Liver (tissue), 8 donors: ENCODE measurements at regions not wholly inside any gene's neighbourhood (a gene's known extent, or its start where the extent isn't known, plus 50 kb on each side); places are given as distances from the start of the nearest gene placed in this dataset.

Experiments used
- DNase-seq: peaks from one replicate; pipeline ENCODE4 v3.0.0-alpha.2; 2017; ENCODE audit warnings: low spot score
- H3K27ac ChIP-seq, 2 donors: one replicate each; pipeline ENCODE4 v1.7.0; 2013; ENCODE audit warnings: inconsistent platforms in 2 of 2, low read length in 2 of 2, control low read depth in 1 of 2, low read depth in 1 of 2, mild to moderate bottlenecking in 1 of 2
- H3K27me3 ChIP-seq, 4 donors: one replicate each; pipeline versions ENCODE4 v1.6.1 to v1.7.0; 2013; ENCODE audit warnings: low read length in 3 of 4, inconsistent platforms in 1 of 4, mild to moderate bottlenecking in 1 of 4, moderate library complexity in 1 of 4; ENCODE audit not compliant: control insufficient read depth in 4 of 4, insufficient read depth in 4 of 4
- H3K36me3 ChIP-seq, 4 donors: one replicate each; pipeline versions ENCODE4 v1.6.1 to v1.7.0; 2013; ENCODE audit warnings: low read length in 3 of 4, mild to moderate bottlenecking in 3 of 4, low read depth in 1 of 4, moderate library complexity in 1 of 4; ENCODE audit not compliant: control insufficient read depth in 4 of 4, insufficient read depth in 3 of 4
- H3K4me1 ChIP-seq, 4 donors: one replicate each; pipeline versions ENCODE4 v1.6.1 to v1.7.0; 2013; ENCODE audit warnings: low read length in 3 of 4, mild to moderate bottlenecking in 3 of 4, moderate library complexity in 1 of 4; ENCODE audit not compliant: control insufficient read depth in 4 of 4, insufficient read depth in 4 of 4
- H3K4me3 ChIP-seq, 3 donors: one replicate each; pipeline versions ENCODE4 v1.6.1 to v1.7.0; 2013; ENCODE audit warnings: low read length in 3 of 3, control low read depth in 1 of 3, low read depth in 1 of 3, mild to moderate bottlenecking in 1 of 3
- H3K9ac ChIP-seq, 2 donors: one replicate each; pipeline ENCODE4 v1.7.0; 2013; ENCODE audit warnings: low read length in 2 of 2, mild to moderate bottlenecking in 2 of 2, moderate library complexity in 2 of 2, control low read depth in 1 of 2, low read depth in 1 of 2
- H3K9me3 ChIP-seq, 4 donors: one replicate each; pipeline versions ENCODE4 v1.6.1 to v1.7.0; 2013; ENCODE audit warnings: low read length in 3 of 4; ENCODE audit not compliant: control insufficient read depth in 4 of 4
- CTCF ChIP-seq: fragments of 150-350 bp; IDR thresholded peaks from 2 replicates; pipeline ENCODE4 v1.5.1; 2017; ENCODE audit warnings: improper control_type of control experiment, low read depth, low read length; ENCODE audit not compliant: missing input control
- EGR1 ChIP-seq, 2 donors: IDR thresholded peaks; 2 replicates each; pipeline ENCODE4 v1.6.1; 2016 to 2018; ENCODE audit warnings: antibody characterized with exemption in 2 of 2, low read depth in 2 of 2
- FOXA1 ChIP-seq: IDR thresholded peaks from 2 replicates; pipeline ENCODE4 v1.6.1; 2016; ENCODE audit warnings: antibody characterized with exemption
- FOXA2 ChIP-seq: IDR thresholded peaks from 2 replicates; pipeline ENCODE4 v1.6.1; 2016; ENCODE audit warnings: antibody characterized with exemption
- GABPA ChIP-seq, 2 donors: IDR thresholded peaks in 1 of 2; conservative IDR thresholded peaks in 1 of 2; 2 replicates each; pipeline ENCODE4 v1.6.1; 2016; ENCODE audit warnings: antibody characterized with exemption in 2 of 2, mild to moderate bottlenecking in 1 of 2, moderate library complexity in 1 of 2
- HNF4A ChIP-seq, 2 donors: conservative IDR thresholded peaks; 2 replicates each; pipeline ENCODE4 v1.6.1; 2016; ENCODE audit warnings: antibody characterized with exemption in 2 of 2, mild to moderate bottlenecking in 2 of 2
- HNF4G ChIP-seq: IDR thresholded peaks from 2 replicates; pipeline ENCODE4 v1.6.1; 2016; ENCODE audit warnings: antibody characterized with exemption
- JUND ChIP-seq, 2 donors: IDR thresholded peaks; 2 replicates each; pipeline ENCODE4 v1.6.1; 2016; ENCODE audit warnings: antibody characterized with exemption in 2 of 2
- NR2F2 ChIP-seq: IDR thresholded peaks from 2 replicates; pipeline ENCODE4 v1.6.1; 2016; ENCODE audit warnings: antibody characterized with exemption
- RAD21 ChIP-seq, 2 donors: IDR thresholded peaks; 2 replicates each; pipeline ENCODE4 v1.6.1; 2016; ENCODE audit warnings: antibody characterized with exemption in 2 of 2, mild to moderate bottlenecking in 2 of 2
- RXRA ChIP-seq, 2 donors: IDR thresholded peaks; 2 replicates each; pipeline ENCODE4 v1.6.1; 2017 to 2018; ENCODE audit warnings: antibody characterized with exemption in 2 of 2, mild to moderate bottlenecking in 1 of 2
- SP1 ChIP-seq: IDR thresholded peaks from 2 replicates; pipeline ENCODE4 v1.6.1; 2018; ENCODE audit warnings: antibody characterized with exemption, mild to moderate bottlenecking
- TAF1 ChIP-seq: conservative IDR thresholded peaks from 2 replicates; pipeline ENCODE4 v1.6.1; 2016; ENCODE audit warnings: antibody characterized with exemption, mild to moderate bottlenecking
- YY1 ChIP-seq: IDR thresholded peaks from 2 replicates; pipeline ENCODE4 v1.6.1; 2016; ENCODE audit warnings: antibody characterized with exemption, mild to moderate bottlenecking
- WGBS: extraction: QIAGEN DNeasy Blood & Tissue Kit; methylation state at CpG from one replicate; pipeline ENCODE4 v1.1.7; 2013; 5-methylcytosine and 5-hydroxymethylcytosine counted together
- TF ChIP-seq, protein P1 (sequence below): IDR thresholded peaks from 2 replicates; pipeline ENCODE4 v1.6.1; 2016; ENCODE audit warnings: antibody characterized with exemption
- TF ChIP-seq, protein P2 (sequence below): IDR thresholded peaks from 2 replicates; pipeline ENCODE4 v1.6.1; 2016; ENCODE audit warnings: antibody characterized with exemption
- TF ChIP-seq, protein P3 (sequence below): IDR thresholded peaks from 2 replicates; pipeline ENCODE4 v1.6.1; 2016; ENCODE audit warnings: antibody characterized with exemption
- TF ChIP-seq, protein P4 (sequence below): IDR thresholded peaks from 2 replicates; pipeline ENCODE4 v1.6.1; 2016; ENCODE audit warnings: antibody characterized with exemption, mild to moderate bottlenecking
- donor health status: healthy.
- donor health status: healthy.
- donor health status: healthy.
- donor health status: healthy.
- donor health status: healthy.

GRCh38 chr3:25015599-25015998 is 412.5 kb upstream of the RARB start:
- no peaks in the 10 kb centered on the region for H3K27me3 ChIP-seq
- H3K36me3 ChIP-seq, result no peaks in the 10 kb centered on the region
- no peak overlapping the region for H3K27ac ChIP-seq
- no peaks in the 10 kb centered on the region for H3K4me1 ChIP-seq
- TF ChIP-seq JUND (IDR thresholded peaks at IDR 0.05) (no peak), HNF4A (conservative IDR thresholded peaks at IDR 0.05) (no peak)
- no peak overlapping the region for H3K4me3 ChIP-seq
- no peak for DNase-seq
- H3K9ac ChIP-seq, result no peak overlapping the region
- no peaks in the 10 kb centered on the region for H3K9me3 ChIP-seq

DNA sequence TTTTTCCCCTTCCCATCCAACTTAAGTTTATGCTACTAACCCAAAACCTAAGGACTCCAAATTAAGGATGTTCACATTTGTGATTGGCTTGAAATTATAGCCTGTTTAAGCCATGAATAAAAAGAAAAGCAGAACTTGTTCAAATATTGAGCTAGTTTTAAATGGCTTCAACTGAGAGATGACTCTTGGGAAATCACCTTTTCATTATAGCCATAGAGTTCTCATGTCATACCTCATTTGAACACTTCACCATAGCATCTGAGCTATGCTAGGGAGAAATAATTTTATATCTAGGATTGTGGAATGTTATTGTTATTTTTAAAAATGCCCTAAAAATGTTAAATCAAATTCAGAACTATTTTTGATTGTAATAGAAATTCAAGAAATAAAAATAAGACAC is 409.2 kb upstream of the RARB start:
- TF ChIP-seq, protein P1, sequence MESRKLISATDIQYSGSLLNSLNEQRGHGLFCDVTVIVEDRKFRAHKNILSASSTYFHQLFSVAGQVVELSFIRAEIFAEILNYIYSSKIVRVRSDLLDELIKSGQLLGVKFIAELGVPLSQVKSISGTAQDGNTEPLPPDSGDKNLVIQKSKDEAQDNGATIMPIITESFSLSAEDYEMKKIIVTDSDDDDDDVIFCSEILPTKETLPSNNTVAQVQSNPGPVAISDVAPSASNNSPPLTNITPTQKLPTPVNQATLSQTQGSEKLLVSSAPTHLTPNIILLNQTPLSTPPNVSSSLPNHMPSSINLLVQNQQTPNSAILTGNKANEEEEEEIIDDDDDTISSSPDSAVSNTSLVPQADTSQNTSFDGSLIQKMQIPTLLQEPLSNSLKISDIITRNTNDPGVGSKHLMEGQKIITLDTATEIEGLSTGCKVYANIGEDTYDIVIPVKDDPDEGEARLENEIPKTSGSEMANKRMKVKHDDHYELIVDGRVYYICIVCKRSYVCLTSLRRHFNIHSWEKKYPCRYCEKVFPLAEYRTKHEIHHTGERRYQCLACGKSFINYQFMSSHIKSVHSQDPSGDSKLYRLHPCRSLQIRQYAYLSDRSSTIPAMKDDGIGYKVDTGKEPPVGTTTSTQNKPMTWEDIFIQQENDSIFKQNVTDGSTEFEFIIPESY, result no peak
- TF ChIP-seq FOXA1 (no peak), HNF4G (no peak)
- TF ChIP-seq, protein P2, sequence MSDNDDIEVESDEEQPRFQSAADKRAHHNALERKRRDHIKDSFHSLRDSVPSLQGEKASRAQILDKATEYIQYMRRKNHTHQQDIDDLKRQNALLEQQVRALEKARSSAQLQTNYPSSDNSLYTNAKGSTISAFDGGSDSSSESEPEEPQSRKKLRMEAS, result no peak
- no peaks in the 10 kb centered on the region for H3K36me3 ChIP-seq
- no peaks in the 10 kb centered on the region for H3K9me3 ChIP-seq
- no peak overlapping the region for H3K9ac ChIP-seq
- no peaks in the 10 kb centered on the region for H3K27me3 ChIP-seq
- no peaks in the 10 kb centered on the region for H3K4me1 ChIP-seq
- DNase-seq, result no peak
- no peak overlapping the region for H3K4me3 ChIP-seq
- no peak overlapping the region for H3K27ac ChIP-seq

DNA sequence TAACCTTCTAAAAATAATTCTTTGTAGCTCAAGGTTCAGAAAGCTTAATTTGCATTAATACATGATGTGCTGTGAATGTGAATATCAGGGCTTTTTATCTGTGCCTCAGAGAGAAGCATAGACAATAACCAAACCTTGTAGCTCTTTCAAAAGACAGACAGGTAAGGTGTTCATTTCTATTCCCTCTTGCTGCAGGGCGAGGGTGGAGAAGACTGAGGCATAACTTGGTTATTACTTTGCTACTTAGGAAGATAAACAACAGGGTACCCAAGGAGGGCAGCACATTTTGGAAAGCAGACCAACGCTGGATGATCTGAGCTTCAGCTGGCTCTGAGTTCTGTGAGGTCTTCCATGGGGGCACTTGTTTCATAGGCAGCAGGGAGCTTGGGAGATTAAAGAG is 408.6 kb upstream of the RARB start:
- no peak for DNase-seq
- Histone ChIP-seq H3K4me1 (no peaks in the 10 kb centered on the region), H3K4me3 (no peak overlapping the region), H3K36me3 (no peaks in the 10 kb centered on the region), H3K27ac (no peak overlapping the region), H3K27me3 (no peaks in the 10 kb centered on the region), H3K9me3 (no peaks in the 10 kb centered on the region), H3K9ac (no peak overlapping the region)
- WGBS, result 61% methylated on average over 2 of the region's 2 CpGs
- TF ChIP-seq TAF1 (no peak), SP1 (no peak), NR2F2 (no peak), HNF4G (no peak), RXRA (IDR thresholded peaks at IDR 0.05) (no peak), CTCF (no peak), HNF4A (conservative IDR thresholded peaks at IDR 0.05) (no peak), RAD21 (IDR thresholded peaks at IDR 0.05) (no peak), GABPA (IDR thresholded peaks at IDR 0.05 in 1 of 2, conservative IDR thresholded peaks at IDR 0.05 in 1 of 2) (no peak), FOXA1 (no peak), EGR1 (IDR thresholded peaks at IDR 0.05; ENCODE audit: low read depth in 2 of 2) (no peak), YY1 (no peak), JUND (IDR thresholded peaks at IDR 0.05) (no peak), FOXA2 (no peak)
- TF ChIP-seq, protein P1, result no peak
- TF ChIP-seq, protein P2, result no peak
- TF ChIP-seq, protein P3, sequence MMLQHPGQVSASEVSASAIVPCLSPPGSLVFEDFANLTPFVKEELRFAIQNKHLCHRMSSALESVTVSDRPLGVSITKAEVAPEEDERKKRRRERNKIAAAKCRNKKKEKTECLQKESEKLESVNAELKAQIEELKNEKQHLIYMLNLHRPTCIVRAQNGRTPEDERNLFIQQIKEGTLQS, result no peak
- TF ChIP-seq, protein P4, sequence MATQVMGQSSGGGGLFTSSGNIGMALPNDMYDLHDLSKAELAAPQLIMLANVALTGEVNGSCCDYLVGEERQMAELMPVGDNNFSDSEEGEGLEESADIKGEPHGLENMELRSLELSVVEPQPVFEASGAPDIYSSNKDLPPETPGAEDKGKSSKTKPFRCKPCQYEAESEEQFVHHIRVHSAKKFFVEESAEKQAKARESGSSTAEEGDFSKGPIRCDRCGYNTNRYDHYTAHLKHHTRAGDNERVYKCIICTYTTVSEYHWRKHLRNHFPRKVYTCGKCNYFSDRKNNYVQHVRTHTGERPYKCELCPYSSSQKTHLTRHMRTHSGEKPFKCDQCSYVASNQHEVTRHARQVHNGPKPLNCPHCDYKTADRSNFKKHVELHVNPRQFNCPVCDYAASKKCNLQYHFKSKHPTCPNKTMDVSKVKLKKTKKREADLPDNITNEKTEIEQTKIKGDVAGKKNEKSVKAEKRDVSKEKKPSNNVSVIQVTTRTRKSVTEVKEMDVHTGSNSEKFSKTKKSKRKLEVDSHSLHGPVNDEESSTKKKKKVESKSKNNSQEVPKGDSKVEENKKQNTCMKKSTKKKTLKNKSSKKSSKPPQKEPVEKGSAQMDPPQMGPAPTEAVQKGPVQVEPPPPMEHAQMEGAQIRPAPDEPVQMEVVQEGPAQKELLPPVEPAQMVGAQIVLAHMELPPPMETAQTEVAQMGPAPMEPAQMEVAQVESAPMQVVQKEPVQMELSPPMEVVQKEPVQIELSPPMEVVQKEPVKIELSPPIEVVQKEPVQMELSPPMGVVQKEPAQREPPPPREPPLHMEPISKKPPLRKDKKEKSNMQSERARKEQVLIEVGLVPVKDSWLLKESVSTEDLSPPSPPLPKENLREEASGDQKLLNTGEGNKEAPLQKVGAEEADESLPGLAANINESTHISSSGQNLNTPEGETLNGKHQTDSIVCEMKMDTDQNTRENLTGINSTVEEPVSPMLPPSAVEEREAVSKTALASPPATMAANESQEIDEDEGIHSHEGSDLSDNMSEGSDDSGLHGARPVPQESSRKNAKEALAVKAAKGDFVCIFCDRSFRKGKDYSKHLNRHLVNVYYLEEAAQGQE, result no peak
